ENCODE measurements at regions not wholly inside any gene's neighbourhood (a gene's known extent, or its start where the extent isn't known, plus 50 kb on each side); places are given as distances from the start of the nearest gene placed in this dataset.

- intact Hi-C loops (cut with DNase I): no loop called here
- WGBS (ENCODE audit: insufficient coverage, low coverage, low lambda C conversion rate, missing lambda C conversion rate): 54% methylated on average over 3 of the region's 3 CpGs
- ATAC-seq (no peak), DNase-seq (no peak)
- H3K9me3 ChIP-seq: no peaks in the 10 kb centered on the region
- TF ChIP-seq CTCF (IDR thresholded peaks at IDR 0.05) (no peak), POLR2A (IDR thresholded peaks at IDR 0.05) (no peak)
- no peaks in the 10 kb centered on the region for H3K36me3 ChIP-seq
- no peaks in the 10 kb centered on the region for H3K27me3 ChIP-seq
- no peak overlapping the region for H3K27ac ChIP-seq
- no peaks in the 10 kb centered on the region for H3K4me1 ChIP-seq
- no peak overlapping the region for H3K4me3 ChIP-seq
Observed at GRCh38 chr6:91366781-91367180, 779.9 kb upstream of the MAP3K7 start.

DNA sequence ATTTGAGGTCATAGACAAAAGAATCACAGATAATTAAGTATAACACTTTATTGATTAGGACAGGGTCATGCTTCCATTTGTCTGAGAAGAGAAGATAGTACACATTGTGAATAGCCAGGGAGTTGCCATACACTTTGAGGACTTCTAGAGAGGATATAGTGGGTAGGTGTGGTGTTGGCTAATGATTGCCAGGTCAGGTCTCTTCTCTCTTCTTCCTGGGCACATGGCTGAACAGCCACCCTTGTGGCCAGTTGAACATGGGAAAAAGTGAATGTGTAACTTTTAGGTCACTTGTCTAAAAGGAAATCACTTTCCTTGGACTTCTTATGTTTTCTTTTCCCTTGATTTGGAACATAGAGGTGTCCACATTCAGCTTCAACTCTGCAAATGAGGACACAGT is 772.1 kb upstream of the MAP3K7 start:
- H3K27me3 ChIP-seq: no peaks in the 10 kb centered on the region
- intact Hi-C loops (cut with DNase I): no loop called here
- H3K4me1 ChIP-seq: no peaks in the 10 kb centered on the region
- H3K36me3 ChIP-seq: no peaks in the 10 kb centered on the region
- TF ChIP-seq POLR2A (IDR thresholded peaks at IDR 0.05): no peak
- no peak for TF ChIP-seq CTCF (IDR thresholded peaks at IDR 0.05)
- H3K9me3 ChIP-seq: no peaks in the 10 kb centered on the region
- DNase-seq (no peak), ATAC-seq (no peak)
- H3K4me3 ChIP-seq: no peak overlapping the region
- no peak overlapping the region for H3K27ac ChIP-seq

DNA sequence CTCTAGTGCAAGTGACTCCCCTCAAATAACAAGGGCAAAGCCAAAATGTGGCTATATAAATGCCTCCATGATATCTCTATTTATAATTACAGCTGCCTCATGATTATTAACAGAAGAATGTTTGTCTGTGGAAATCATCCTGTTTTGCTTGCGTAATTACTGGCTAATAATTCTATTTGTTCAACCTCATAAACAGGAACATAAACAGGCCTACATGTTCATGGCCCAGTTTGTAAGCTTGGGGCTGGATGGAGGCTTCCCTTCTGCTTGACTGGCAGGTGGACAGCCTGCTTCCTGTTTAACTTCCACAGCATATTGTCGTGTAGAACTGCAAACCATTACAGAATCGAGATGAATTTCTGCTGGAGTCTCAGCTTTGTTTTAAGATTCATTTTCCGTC is 766.0 kb upstream of the MAP3K7 start:
- H3K36me3 ChIP-seq: no peaks in the 10 kb centered on the region
- WGBS (ENCODE audit: insufficient coverage, low coverage, low lambda C conversion rate, missing lambda C conversion rate): 36% methylated on average over 4 of the region's 4 CpGs
- DNase-seq (no peak), ATAC-seq (no peak)
- intact Hi-C loops (cut with DNase I): no loop called here
- H3K27ac ChIP-seq: no peak overlapping the region
- H3K4me3 ChIP-seq: no peak overlapping the region
- no peaks in the 10 kb centered on the region for H3K9me3 ChIP-seq
- no peaks in the 10 kb centered on the region for H3K27me3 ChIP-seq
- TF ChIP-seq CTCF (IDR thresholded peaks at IDR 0.05) (no peak), POLR2A (IDR thresholded peaks at IDR 0.05) (no peak)
- H3K4me1 ChIP-seq: no peaks in the 10 kb centered on the region

DNA sequence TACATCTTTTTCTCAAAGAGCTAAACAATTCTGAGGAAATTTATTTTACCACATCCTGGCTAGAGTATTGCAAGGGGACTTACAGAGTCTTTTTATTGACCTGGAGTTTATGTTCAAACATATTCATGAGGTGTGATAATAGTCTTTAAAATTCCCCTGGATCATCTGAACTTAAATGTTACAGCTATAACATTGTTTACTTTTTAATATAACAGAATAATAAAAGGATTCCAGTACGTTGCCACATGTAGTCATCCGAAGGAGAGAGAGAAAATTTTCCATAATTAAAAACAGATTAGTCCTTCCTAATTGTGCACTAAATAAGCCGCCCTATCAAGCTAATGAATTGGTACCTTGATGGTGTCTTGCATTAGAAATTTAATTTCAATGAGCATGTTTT is 765.4 kb upstream of the MAP3K7 start:
- no peaks in the 10 kb centered on the region for H3K27me3 ChIP-seq
- no peak overlapping the region for H3K4me3 ChIP-seq
- DNase-seq (no peak), ATAC-seq (no peak)
- no peaks in the 10 kb centered on the region for H3K4me1 ChIP-seq
- H3K9me3 ChIP-seq: no peaks in the 10 kb centered on the region
- no peak overlapping the region for H3K27ac ChIP-seq
- WGBS (ENCODE audit: insufficient coverage, low coverage, low lambda C conversion rate, missing lambda C conversion rate): 49% methylated on average over 3 of the region's 3 CpGs
- H3K36me3 ChIP-seq: no peaks in the 10 kb centered on the region
- intact Hi-C loops (cut with DNase I): no loop called here
- TF ChIP-seq POLR2A (IDR thresholded peaks at IDR 0.05) (no peak), CTCF (IDR thresholded peaks at IDR 0.05) (no peak)

GRCh38 chr6:91350146-91350908 is 763.5 kb upstream of the MAP3K7 start:
- DNase-seq: no peak
- TF ChIP-seq POLR2A (IDR thresholded peaks at IDR 0.05) (no peak), CTCF (IDR thresholded peaks at IDR 0.05) (no peak)

More at GRCh38 chr6:91350146-91350908, 763.5 kb upstream of the MAP3K7 start:
- no peaks in the 10 kb centered on the region for H3K9me3 ChIP-seq
- ATAC-seq: no peak
- no peaks in the 10 kb centered on the region for H3K36me3 ChIP-seq
- intact Hi-C loops (cut with DNase I): no loop called here
- no peak overlapping the region for H3K4me3 ChIP-seq
- no peaks in the 10 kb centered on the region for H3K27me3 ChIP-seq
- H3K27ac ChIP-seq: no peak overlapping the region
- no peaks in the 10 kb centered on the region for H3K4me1 ChIP-seq
